ENCODE measurements at regions not wholly inside any gene's neighbourhood (a gene's known extent, or its start where the extent isn't known, plus 50 kb on each side); places are given as distances from the start of the nearest gene placed in this dataset.

DNA sequence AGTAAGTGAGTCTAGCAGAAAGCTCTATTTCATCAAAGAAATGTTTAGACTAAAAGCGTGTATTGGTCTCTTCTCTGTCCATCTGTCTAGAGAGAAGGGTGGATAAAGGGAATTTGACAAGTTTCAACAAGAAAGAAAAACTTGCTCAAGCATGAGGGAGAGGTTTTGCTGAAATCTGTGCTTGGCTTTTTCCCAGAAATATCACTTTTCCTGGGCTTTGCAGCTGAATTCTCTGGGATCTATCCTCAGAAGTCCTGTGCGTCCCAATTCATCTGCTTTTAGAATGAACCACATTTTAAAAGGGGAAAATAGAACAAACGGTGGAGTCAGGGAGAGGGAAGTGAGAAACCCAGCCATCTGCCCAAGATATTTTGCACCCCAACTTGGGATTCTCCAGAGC, 59.6 kb upstream of the CELF2 start:
- H3K27me3 ChIP-seq = no peaks in the 10 kb centered on the region
- H3K4me1 ChIP-seq = peaks cover 0 to 7% (median 3%) of the 10 kb centered on the region in 4 donors
- H3K4me3 ChIP-seq = no peak overlapping the region
- intact Hi-C loops (cut with DNase I) = no loop called here
- DNase-seq = no peak
- 94 to 95% methylated on average over 3 of the region's 3 CpGs for WGBS, 2 donors
- H3K36me3 ChIP-seq = no peaks in the 10 kb centered on the region
- no peak overlapping the region for H3K27ac ChIP-seq
- no peak for TF ChIP-seq EP300 (IDR thresholded peaks at IDR 0.05)
- H3K9me3 ChIP-seq = no peaks in the 10 kb centered on the region

DNA sequence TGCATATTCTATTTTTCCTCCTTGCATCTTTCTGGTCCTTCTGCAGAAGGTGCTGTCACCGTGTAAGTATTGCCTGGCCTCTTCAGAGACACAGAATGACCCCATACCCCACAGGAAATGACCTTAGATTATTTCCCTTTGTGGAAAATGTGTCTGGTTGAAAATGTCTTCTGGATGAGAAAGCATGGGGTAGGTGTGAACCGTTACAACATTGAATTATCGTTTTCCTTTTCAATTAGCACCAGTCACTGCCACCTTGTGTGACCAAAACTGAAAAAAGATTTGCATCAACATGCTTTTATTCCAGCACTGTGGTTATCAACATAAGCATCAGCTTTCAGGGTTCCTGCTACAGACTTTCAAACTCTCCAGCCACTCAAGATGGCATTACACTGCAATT, 58.0 kb upstream of the CELF2 start:
- Histone ChIP-seq H3K4me3 (no peak overlapping the region), H3K27me3 (no peaks in the 10 kb centered on the region), H3K27ac (no peak overlapping the region), H3K4me1 (peaks cover 0 to 7% (median 3%) of the 10 kb centered on the region in 4 donors), H3K9me3 (no peaks in the 10 kb centered on the region), H3K36me3 (no peaks in the 10 kb centered on the region)
- TF ChIP-seq EP300 (IDR thresholded peaks at IDR 0.05) (no peak), POLR2AphosphoS5 (IDR thresholded peaks at IDR 0.05) (no peak), CTCF (IDR thresholded peaks at IDR 0.05) (no peak), POLR2A (IDR thresholded peaks at IDR 0.05) (no peak)
- WGBS, 2 donors = 73 to 84% methylated on average over 3 of the region's 3 CpGs
- intact Hi-C loops (cut with DNase I) = no loop called here
- DNase-seq = no peak

- Histone ChIP-seq H3K27ac (no peak overlapping the region), H3K36me3 (no peaks in the 10 kb centered on the region), H3K4me1 (peaks cover 0 to 7% (median 3%) of the 10 kb centered on the region in 4 donors), H3K9me3 (no peaks in the 10 kb centered on the region), H3K4me3 (no peak overlapping the region), H3K27me3 (no peaks in the 10 kb centered on the region)
- intact Hi-C loops (cut with DNase I) = no loop called here
- no peak for TF ChIP-seq POLR2AphosphoS5 (IDR thresholded peaks at IDR 0.05)
- no peak for TF ChIP-seq CTCF (IDR thresholded peaks at IDR 0.05)
- no peak for TF ChIP-seq POLR2A (IDR thresholded peaks at IDR 0.05)
- no peak for TF ChIP-seq EP300 (IDR thresholded peaks at IDR 0.05)
- WGBS, 2 donors = 94 to 96% methylated on average over 6 of the region's 6 CpGs
- DNase-seq = no peak
These were observed 57.1 kb upstream of the CELF2 start for GRCh38 chr10:10960534-10960933.

DNA sequence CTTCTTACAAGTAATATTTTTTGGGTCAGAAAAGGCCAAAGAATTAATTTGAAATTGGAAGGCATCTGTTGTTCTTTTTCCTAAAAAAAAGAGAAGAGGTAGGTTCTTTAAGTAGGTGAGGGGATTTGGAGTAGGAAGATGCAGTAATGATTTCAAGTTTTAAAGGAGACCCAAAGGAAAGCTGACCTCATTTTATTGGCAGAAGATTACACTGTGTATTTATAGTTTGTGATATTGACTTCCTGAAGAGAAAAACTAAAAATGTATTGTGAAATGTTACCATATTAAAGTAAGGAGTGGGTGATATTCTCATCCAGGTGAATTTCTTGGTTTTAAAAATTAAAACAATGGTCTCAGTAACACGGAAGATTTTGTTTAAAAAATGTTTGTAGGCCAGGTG, 56.6 kb upstream of the CELF2 start:
- no peaks in the 10 kb centered on the region for H3K9me3 ChIP-seq
- intact Hi-C loops (cut with DNase I) = no loop called here
- H3K27ac ChIP-seq = no peak overlapping the region
- TF ChIP-seq EP300 (IDR thresholded peaks at IDR 0.05) (no peak), POLR2A (IDR thresholded peaks at IDR 0.05) (no peak), POLR2AphosphoS5 (IDR thresholded peaks at IDR 0.05) (no peak), CTCF (IDR thresholded peaks at IDR 0.05) (no peak)
- H3K27me3 ChIP-seq = no peaks in the 10 kb centered on the region
- no peak for DNase-seq
- H3K4me1 ChIP-seq = peaks cover 0 to 5% (median 2%) of the 10 kb centered on the region in 4 donors
- H3K4me3 ChIP-seq = no peak overlapping the region
- 85 to 88% methylated on average over 1 of the region's 1 CpG for WGBS, 2 donors
- H3K36me3 ChIP-seq = no peaks in the 10 kb centered on the region

DNA sequence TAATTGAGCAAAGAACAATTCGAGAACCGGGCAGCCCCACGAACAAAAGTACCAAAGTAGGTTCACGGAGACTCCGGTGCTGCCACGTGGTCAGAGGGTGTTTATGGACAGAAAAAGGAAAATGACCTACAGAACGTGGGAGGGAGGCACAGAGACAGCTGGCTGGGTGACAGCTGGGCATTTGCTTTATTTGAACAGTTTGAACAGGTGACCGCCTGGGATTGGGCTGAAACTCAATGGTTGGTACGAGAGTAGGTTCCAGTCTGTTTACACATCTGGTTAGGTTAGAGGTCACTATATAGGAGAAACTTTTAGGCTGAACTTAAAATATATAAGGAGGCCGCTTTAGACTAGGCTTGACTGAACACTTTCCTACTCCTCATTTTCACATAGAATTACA, 50.6 kb upstream of the CELF2 start:
- Histone ChIP-seq H3K36me3 (no peaks in the 10 kb centered on the region), H3K4me1 (peaks cover 0 to 12% (median 8%) of the 10 kb centered on the region in 4 donors), H3K27ac (no peak overlapping the region), H3K27me3 (no peaks in the 10 kb centered on the region), H3K9me3 (no peaks in the 10 kb centered on the region), H3K4me3 (no peak overlapping the region)
- no peak for DNase-seq
- intact Hi-C loops (cut with DNase I) = no loop called here
- TF ChIP-seq POLR2A (IDR thresholded peaks at IDR 0.05) = no peak
- no peak for TF ChIP-seq POLR2AphosphoS5 (IDR thresholded peaks at IDR 0.05)
- no peak for TF ChIP-seq EP300 (IDR thresholded peaks at IDR 0.05)
- TF ChIP-seq CTCF (IDR thresholded peaks at IDR 0.05) = no peak
- WGBS, 2 donors = 73 to 80% methylated on average over 10 of the region's 10 CpGs
